Trophoblast cell (in vitro differentiated cells and primary cell): ENCODE measurements at regions not wholly inside any gene's neighbourhood (a gene's known extent, or its start where the extent isn't known, plus 50 kb on each side); places are given as distances from the start of the nearest gene placed in this dataset.

ENCODE experiments used
- DNase-seq, 2 donors: peaks; one replicate each; pipeline ENCODE4 v3.0.0-alpha.2; 2016
- H2AFZ ChIP-seq: 2 replicates; pipeline ENCODE4 v1.6.1; 2013; ENCODE audit warnings: low read length, moderate library complexity, mild to moderate bottlenecking; ENCODE audit not compliant: insufficient read depth, poor library complexity
- H2AK5ac ChIP-seq: 2 replicates; pipeline ENCODE4 v1.6.1; 2013; ENCODE audit warnings: mild to moderate bottlenecking, low read length
- H2BK120ac ChIP-seq: 2 replicates; pipeline ENCODE4 v1.6.1; 2013; ENCODE audit warnings: low read length, mild to moderate bottlenecking, moderate library complexity; ENCODE audit not compliant: insufficient read depth, poor library complexity
- H2BK12ac ChIP-seq: 2 replicates; pipeline ENCODE4 v1.6.1; 2013; ENCODE audit warnings: mild to moderate bottlenecking, low read length, moderate library complexity
- H2BK5ac ChIP-seq: 2 replicates; pipeline ENCODE4 v1.6.1; 2013; ENCODE audit warnings: low read length, low read depth, moderate library complexity, mild to moderate bottlenecking; ENCODE audit not compliant: poor library complexity
- H3K14ac ChIP-seq: 2 replicates; pipeline ENCODE4 v1.6.1; 2013; ENCODE audit warnings: mild to moderate bottlenecking, low read length
- H3K18ac ChIP-seq: 2 replicates; pipeline ENCODE4 v1.6.1; 2013; ENCODE audit warnings: mild to moderate bottlenecking, low read length
- H3K23ac ChIP-seq: 2 replicates; pipeline ENCODE4 v1.6.1; 2013; ENCODE audit warnings: low read length
- H3K27ac ChIP-seq: 2 replicates; pipeline ENCODE4 v1.5.1; 2013; ENCODE audit warnings: low read depth, mild to moderate bottlenecking, inconsistent platforms, low read length, moderate library complexity
- H3K27me3 ChIP-seq: 2 replicates; pipeline ENCODE4 v1.6.1; 2013; ENCODE audit warnings: inconsistent platforms, mild to moderate bottlenecking, low read length, moderate library complexity; ENCODE audit not compliant: insufficient read depth
- H3K36me3 ChIP-seq, 2 experiments: 1 replicate in 1 of 2; 2 replicates in 1 of 2; pipeline ENCODE4 v1.6.1; 2013; ENCODE audit warnings: low read length in 2 of 2, mild to moderate bottlenecking in 2 of 2, moderate library complexity in 1 of 2; ENCODE audit not compliant: insufficient read depth in 2 of 2, control insufficient read depth in 1 of 2
- H3K4ac ChIP-seq: 2 replicates; pipeline ENCODE4 v1.6.1; 2013; ENCODE audit warnings: low read depth, mild to moderate bottlenecking, low read length, moderate library complexity
- H3K4me1 ChIP-seq, 2 experiments: 1 replicate in 1 of 2; 2 replicates in 1 of 2; pipeline ENCODE4 v1.6.1; 2013; ENCODE audit warnings: low read length in 2 of 2, mild to moderate bottlenecking in 2 of 2, moderate library complexity in 1 of 2; ENCODE audit not compliant: insufficient read depth in 2 of 2, control insufficient read depth in 1 of 2
- H3K4me2 ChIP-seq: 2 replicates; pipeline ENCODE4 v1.6.1; 2013; ENCODE audit warnings: inconsistent platforms, mild to moderate bottlenecking, low read length, moderate library complexity
- H3K4me3 ChIP-seq: 2 replicates; pipeline ENCODE4 v1.5.1; 2013; ENCODE audit warnings: mild to moderate bottlenecking, low read depth, low read length, inconsistent platforms
- H3K79me1 ChIP-seq: one replicate; pipeline ENCODE4 v1.6.1; 2013; ENCODE audit warnings: low read length
- H3K79me2 ChIP-seq: 2 replicates; pipeline ENCODE4 v1.6.1; 2013; ENCODE audit warnings: low read length, mild to moderate bottlenecking; ENCODE audit not compliant: control insufficient read depth, insufficient read depth, poor library complexity
- H3K9ac ChIP-seq: 2 replicates; pipeline ENCODE4 v1.6.1; 2013; ENCODE audit warnings: mild to moderate bottlenecking, low read length
- H3K9me3 ChIP-seq: 2 replicates; pipeline ENCODE4 v1.6.1; 2013; ENCODE audit warnings: low read depth, mild to moderate bottlenecking, control low read depth, inconsistent platforms, low read length; ENCODE audit not compliant: insufficient read depth
- H4K12ac ChIP-seq: 2 replicates; pipeline ENCODE4 v1.6.1; 2013; ENCODE audit warnings: low read depth, mild to moderate bottlenecking, low read length, moderate library complexity
- H4K8ac ChIP-seq: 2 replicates; pipeline ENCODE4 v1.6.1; 2013; ENCODE audit warnings: low read depth, mild to moderate bottlenecking, low read length, moderate library complexity
- H4K91ac ChIP-seq: one replicate; pipeline ENCODE4 v1.6.1; 2013; ENCODE audit warnings: low read depth, mild to moderate bottlenecking, low read length, moderate library complexity
- WGBS: extraction: QIAGEN DNeasy Blood & Tissue Kit; methylation state at CpG from one replicate; pipeline ENCODE4 v1.1.7; 2013; ENCODE audit warnings: missing lambda C conversion rate; ENCODE audit not compliant: insufficient read length, insufficient coverage; ENCODE audit errors: extremely low coverage; 5-methylcytosine and 5-hydroxymethylcytosine counted together

- Histone ChIP-seq H3K79me2 (no peaks in the 10 kb centered on the region), H3K27me3 (no peaks in the 10 kb centered on the region), H3K27ac (no peak overlapping the region), H3K18ac (no peak overlapping the region), H3K23ac (no peak overlapping the region), H3K4me1 (peaks cover 0 to 4% of the 10 kb centered on the region in 2 experiments), H3K4me2 (no peak overlapping the region), H4K91ac (no peak overlapping the region), H2BK5ac (no peak overlapping the region), H2AK5ac (no peak overlapping the region), H2AFZ (no peak overlapping the region), H3K14ac (no peak overlapping the region), H3K4ac (no peak overlapping the region), H4K8ac (no peak overlapping the region), H3K4me3 (no peak overlapping the region), H3K9ac (no peak overlapping the region), H2BK12ac (no peak overlapping the region), H3K79me1 (no peaks in the 10 kb centered on the region), H2BK120ac (no peak overlapping the region), H3K36me3 (no peaks in the 10 kb centered on the region), H4K12ac (no peak overlapping the region), H3K9me3 (no peaks in the 10 kb centered on the region)
- WGBS: no CpG with 5 or more reads among the region's 9 CpGs
- peak in 1 of 2 donors; percentile 6 for DNase-seq
Observed at GRCh38 chr4:27096142-27096824, 235.6 kb downstream of the STIM2 start.

DNA sequence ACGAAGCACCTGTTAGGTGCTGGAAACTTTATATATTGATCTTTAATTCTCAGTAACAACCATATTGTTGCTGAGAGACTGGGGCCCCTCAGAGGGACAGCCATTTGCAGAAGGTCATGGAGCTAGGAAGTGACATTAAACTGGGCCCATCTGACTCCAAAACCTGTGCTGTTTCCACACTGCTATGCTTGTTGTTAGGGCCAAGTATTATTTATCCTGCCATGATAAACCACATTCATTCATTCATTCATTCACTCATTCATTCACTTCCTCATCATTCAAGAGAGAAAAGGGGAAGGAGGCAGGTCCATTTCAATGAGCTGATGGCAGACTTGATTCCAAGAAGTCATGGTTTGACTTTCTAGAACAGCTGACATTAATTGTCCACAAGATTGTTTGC is 237.4 kb downstream of the STIM2 start:
- H3K27me3 ChIP-seq: no peaks in the 10 kb centered on the region
- WGBS: no CpG with 5 or more reads among the region's 1 CpG

DNA sequence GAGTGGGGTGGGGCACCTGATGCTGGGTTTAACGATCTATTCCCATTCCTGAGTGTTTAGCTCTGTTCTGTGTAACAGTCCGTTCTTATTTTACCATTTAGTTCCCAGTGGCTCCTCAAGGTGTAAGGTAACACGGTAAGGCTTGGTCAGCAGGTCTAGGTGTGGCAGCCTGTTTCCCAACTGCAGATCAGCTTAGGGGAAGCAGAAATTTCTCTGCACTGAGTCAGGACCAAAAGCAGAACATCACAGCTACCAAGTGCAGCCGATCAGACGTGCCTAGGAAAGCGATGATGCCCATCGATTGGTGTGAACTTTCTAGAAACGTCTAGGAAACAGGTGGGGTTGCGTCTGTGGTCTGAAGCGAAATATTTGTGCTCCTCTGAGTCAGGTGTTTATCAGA is 240.1 kb downstream of the STIM2 start:
- H3K27me3 ChIP-seq: no peaks in the 10 kb centered on the region
- H2BK120ac ChIP-seq: no peak overlapping the region
- no peak overlapping the region for H3K4ac ChIP-seq
- no peak overlapping the region for H3K4me2 ChIP-seq
- H3K23ac ChIP-seq: no peak overlapping the region
- no peak overlapping the region for H4K91ac ChIP-seq
- peaks cover 0 to 4% of the 10 kb centered on the region in 2 experiments for H3K4me1 ChIP-seq
- H3K4me3 ChIP-seq: peak overlapping the region; percentile 4
- H3K27ac ChIP-seq: no peak overlapping the region
- H2BK5ac ChIP-seq: no peak overlapping the region
- H2AK5ac ChIP-seq: no peak overlapping the region
- H3K18ac ChIP-seq: no peak overlapping the region
- no peak overlapping the region for H4K8ac ChIP-seq
- no CpG with 5 or more reads among the region's 10 CpGs for WGBS
- no peaks in the 10 kb centered on the region for H3K36me3 ChIP-seq
- H3K79me1 ChIP-seq: no peaks in the 10 kb centered on the region
- H4K12ac ChIP-seq: no peak overlapping the region
- no peak overlapping the region for H2AFZ ChIP-seq
- peak; percentile 48 to 58 for DNase-seq
- no peaks in the 10 kb centered on the region for H3K79me2 ChIP-seq
- peaks cover 2% of the 10 kb centered on the region for H3K9me3 ChIP-seq
- no peak overlapping the region for H3K9ac ChIP-seq
- no peak overlapping the region for H2BK12ac ChIP-seq
- no peak overlapping the region for H3K14ac ChIP-seq

More for the DNA sequence above, 237.4 kb downstream of the STIM2 start:
- no peak overlapping the region for H3K4me3 ChIP-seq
- no peak overlapping the region for H3K4ac ChIP-seq
- no peak overlapping the region for H2AK5ac ChIP-seq
- H3K23ac ChIP-seq: no peak overlapping the region
- no peak overlapping the region for H4K8ac ChIP-seq
- DNase-seq: no peak
- no peak overlapping the region for H2BK5ac ChIP-seq
- H2BK120ac ChIP-seq: no peak overlapping the region
- H3K79me2 ChIP-seq: no peaks in the 10 kb centered on the region
- H2BK12ac ChIP-seq: no peak overlapping the region
- no peak overlapping the region for H2AFZ ChIP-seq
- H3K18ac ChIP-seq: no peak overlapping the region
- no peak overlapping the region for H3K9ac ChIP-seq
- H3K27ac ChIP-seq: no peak overlapping the region
- no peaks in the 10 kb centered on the region for H3K79me1 ChIP-seq
- H3K4me2 ChIP-seq: no peak overlapping the region
- peaks cover 0 to 4% of the 10 kb centered on the region in 2 experiments for H3K4me1 ChIP-seq
- H4K91ac ChIP-seq: no peak overlapping the region
- H3K36me3 ChIP-seq: no peaks in the 10 kb centered on the region
- peaks cover 2% of the 10 kb centered on the region for H3K9me3 ChIP-seq
- H4K12ac ChIP-seq: no peak overlapping the region
- H3K14ac ChIP-seq: no peak overlapping the region

GRCh38 chr4:27101126-27101525 is 240.5 kb downstream of the STIM2 start:
- Histone ChIP-seq H4K12ac (no peak overlapping the region), H2BK12ac (no peak overlapping the region), H3K18ac (no peak overlapping the region), H2BK120ac (no peak overlapping the region), H3K79me2 (no peaks in the 10 kb centered on the region), H4K8ac (no peak overlapping the region), H3K4me1 (peaks cover 0 to 4% of the 10 kb centered on the region in 2 experiments), H4K91ac (no peak overlapping the region), H3K27me3 (no peaks in the 10 kb centered on the region), H3K4me2 (no peak overlapping the region), H3K4ac (no peak overlapping the region), H3K4me3 (no peak overlapping the region), H2BK5ac (no peak overlapping the region), H3K9ac (no peak overlapping the region), H3K23ac (no peak overlapping the region), H2AK5ac (no peak overlapping the region), H3K36me3 (no peaks in the 10 kb centered on the region), H2AFZ (no peak overlapping the region), H3K79me1 (no peaks in the 10 kb centered on the region), H3K27ac (no peak overlapping the region), H3K14ac (no peak overlapping the region), H3K9me3 (peaks cover 2% of the 10 kb centered on the region)
- DNase-seq: no peak
- WGBS: no CpG with 5 or more reads among the region's 12 CpGs
